ENCODE measurements at regions not wholly inside any gene's neighbourhood (a gene's known extent, or its start where the extent isn't known, plus 50 kb on each side); places are given as distances from the start of the nearest gene placed in this dataset.
"Not testable (repeated sequence)": the region's sequence is repeated elsewhere in the genome, so short reads cannot be mapped to it uniquely, and the experiment has no call there.

DNA sequence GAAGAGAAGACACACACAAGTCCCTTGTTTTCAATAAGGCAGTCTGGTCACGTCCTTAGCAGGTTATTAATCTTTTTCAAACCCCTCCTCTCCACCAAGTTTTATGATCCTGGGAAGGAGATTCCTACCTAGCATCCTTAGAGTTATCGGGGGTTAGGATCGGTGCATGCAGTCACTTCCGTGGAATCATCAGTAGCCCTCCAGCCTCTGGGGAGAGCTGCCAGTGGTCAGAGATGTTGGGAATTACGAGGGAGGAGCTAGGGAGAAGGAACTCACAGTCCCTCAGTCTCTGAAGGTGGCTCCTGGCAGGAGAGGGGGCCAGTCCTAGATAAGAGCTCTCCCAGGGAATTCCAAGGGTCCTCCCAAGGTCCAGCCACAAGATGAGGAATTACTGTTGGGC lies 57.7 kb upstream of the ATP5PO start:
- DNase-seq (ENCODE audit: low read depth) = no peak

DNA sequence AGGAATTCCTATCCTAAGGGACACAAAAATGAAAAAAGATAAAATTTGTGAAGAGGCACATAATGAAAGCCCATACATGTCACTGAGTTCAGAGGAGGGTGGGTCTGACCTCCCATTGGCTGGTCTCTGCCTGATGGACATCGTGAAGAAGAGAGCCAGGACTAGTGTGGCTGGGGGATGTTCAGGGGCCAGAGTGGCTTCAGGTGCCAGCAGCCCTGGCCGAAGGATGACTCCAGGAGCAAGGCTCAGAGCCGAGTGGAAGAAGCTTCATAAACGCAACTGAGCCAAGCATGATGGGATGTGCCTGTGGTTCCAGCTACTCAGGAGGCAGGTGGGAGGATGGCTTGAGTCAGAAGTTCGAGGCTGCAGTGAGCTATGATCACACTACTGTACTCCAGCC lies 56.9 kb upstream of the ATP5PO start:
- no peak for DNase-seq (ENCODE audit: low read depth)

DNA sequence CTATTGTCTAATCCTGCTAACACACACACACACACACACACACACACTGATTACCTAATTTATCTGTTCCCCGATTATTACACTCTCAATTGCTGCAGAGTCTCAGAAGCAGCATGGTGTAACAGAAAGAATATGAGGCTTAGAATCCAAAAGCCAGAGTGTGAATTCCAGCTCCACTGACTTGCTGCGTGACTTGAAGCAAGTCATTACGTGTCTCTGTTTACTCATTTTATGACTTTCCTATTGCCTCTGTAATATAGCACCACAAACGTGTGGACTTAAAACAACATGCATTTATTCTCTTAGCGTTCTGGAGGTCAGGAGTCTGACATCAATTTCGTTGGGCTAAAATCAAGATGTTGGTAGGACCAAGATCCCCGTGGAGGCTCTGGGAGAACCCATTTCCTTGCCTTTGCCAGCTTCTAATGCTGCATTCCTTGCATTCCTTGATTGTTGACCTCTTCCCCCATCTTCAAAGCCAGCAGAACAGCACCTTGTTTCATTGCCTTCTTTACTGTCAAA lies 55.9 kb upstream of the ATP5PO start:
- peak; percentile 79 for DNase-seq (ENCODE audit: low read depth)

DNA sequence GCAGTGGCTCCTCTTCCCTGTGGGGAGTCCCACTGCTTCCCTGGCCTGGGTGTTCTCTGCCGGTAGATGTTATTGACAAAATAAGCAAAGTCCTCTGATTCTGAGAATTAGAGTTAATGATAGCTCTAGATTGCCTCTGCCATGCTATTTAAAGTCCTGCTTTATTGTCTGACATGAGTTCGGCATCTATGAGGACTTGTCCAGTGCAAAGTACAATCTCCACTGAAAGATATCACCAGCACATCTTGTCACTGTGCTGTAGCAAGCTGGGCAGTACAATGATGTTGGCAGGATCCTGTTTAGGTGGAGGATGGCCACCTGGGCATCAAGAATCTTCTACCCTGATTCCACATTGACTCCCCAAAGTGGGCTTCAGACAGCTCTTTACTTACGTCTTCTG lies 54.0 kb upstream of the ATP5PO start:
- no peak for DNase-seq (ENCODE audit: low read depth)

DNA sequence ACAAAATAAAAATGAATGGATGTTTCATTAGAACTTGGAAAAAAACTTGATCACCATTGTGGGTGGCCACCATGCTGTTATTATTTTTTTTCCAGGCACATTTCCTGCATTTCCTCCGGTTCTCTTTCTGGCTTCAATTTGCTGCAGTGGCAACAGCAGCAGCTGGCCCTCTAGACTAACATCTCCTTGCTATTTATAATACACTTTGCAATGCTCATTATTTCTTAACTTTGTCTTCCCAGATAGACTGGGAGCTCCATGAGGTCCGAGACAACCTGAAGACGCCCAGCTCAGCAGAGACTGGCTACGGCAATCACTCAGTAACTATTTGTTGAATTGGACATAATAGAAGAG lies 53.4 kb upstream of the ATP5PO start:
- peak; percentile 38 for DNase-seq (ENCODE audit: low read depth)

DNA sequence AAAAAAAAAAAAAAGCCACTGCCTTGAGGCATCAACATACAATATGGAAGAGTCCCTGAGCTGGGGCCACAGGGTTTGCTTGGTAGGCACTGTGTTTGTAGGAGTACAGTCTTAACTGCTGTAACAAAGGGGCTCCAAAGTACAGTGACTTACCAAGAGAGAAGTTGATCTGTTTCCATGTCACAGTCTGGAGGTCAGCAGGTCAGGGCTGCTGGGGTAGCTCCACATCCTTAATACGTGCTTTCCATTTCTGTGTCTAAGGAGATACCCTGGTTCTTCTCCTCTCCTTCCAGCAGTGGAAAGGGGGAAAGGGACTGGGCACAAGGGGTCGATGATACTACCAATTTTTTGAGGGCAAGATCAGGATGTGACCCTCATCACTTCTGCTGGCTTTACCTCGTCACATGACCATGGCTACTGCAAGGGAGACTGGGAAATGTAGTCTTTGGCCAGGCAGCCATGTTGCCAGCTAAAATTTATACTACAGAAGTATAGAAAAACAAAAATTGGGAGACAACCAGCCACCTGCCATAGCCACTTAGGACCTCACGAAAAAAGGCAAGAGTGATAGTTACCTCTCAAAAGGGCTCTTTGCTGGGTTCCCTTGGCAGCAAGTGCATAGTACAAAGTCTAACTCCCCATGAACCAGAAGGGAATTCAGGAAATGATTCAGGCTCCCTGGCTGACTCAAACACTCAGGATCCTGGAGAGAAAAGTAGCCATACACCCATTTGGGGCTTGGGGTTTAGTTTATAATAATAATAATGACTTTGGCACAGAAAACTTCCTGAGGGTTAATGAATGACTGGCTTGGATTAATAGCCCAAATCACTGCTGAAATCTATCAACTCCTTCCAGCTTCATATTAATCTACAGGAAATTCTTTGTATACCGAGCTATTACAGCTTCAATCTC lies 52.7 kb upstream of the ATP5PO start:
- peak; percentile 73 for DNase-seq (ENCODE audit: low read depth)

DNA sequence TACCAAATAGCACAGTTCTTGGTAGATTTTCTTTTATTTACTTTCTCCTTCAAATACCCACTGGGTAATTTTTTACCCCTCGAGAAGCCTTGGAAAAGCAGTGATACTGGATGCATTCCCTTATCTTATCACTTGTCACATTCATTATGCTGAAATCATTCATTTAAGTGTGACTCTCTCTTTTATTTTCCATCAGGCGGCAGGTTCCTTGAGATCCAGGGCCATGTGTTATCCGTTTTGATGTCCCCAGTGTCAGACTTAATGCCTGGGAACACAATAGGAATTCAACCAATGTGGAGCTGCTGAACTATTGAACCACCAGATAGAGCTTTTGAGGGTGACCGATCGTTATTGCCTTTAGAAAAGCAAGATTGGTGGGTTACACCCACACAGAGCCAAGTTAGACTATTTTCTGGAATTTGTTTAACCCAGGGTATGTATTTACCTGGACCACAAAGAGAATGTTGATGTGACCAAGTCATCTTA lies 51.5 kb upstream of the ATP5PO start:
- DNase-seq (ENCODE audit: low read depth) = no peak

DNA sequence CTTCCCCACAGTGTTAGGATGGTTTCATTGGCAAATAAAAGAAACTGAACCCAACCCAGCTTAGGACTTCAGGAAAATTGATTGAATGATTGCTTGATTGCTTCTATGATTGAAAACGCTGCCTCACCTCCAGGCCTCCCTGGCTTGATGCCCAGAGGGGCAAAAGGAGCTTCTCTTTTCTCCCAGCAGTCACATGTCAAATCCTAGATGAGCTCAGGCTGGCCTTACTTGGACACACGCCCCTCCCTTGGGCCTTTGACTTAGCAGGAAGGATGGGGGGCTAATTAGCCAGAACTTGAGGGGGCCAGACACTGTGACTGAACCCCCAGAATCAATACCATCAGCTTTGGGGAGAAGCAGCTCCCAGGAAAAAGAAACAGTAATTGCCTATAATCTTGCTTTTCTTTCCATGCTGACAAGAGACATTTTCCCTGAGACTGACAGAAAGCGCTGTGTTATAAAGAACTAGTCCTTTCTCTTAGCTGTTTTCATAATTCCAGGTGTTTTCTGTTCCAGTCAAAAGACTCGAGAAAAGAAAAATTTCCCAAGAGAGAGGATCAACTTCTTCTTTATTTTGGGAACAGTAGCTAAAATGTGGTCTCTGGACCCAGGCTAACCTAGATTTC lies 50.8 kb upstream of the ATP5PO start:
- no peak for DNase-seq (ENCODE audit: low read depth)

DNA sequence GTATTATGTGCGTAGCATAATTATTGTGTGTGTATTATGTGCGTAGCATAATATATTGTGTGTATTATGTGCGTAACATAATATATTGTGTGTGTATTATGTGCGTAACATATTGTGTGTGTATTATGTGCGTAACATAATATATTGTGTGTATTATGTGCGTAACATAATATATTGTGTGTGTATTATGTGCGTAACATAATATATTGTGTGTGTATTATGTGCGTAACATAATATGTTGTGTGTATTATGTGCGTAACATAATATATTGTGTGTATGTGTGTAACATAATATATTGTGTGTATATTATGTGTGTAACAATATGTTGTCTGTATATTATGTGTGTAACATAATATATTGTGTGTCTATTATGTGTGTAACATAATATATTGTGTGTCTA lies 50.1 kb upstream of the ATP5PO start:
- DNase-seq (ENCODE audit: low read depth) = not testable (repeated sequence)
